Muscle of arm (tissue), 1 donor: ENCODE measurements at regions not wholly inside any gene's neighbourhood (a gene's known extent, or its start where the extent isn't known, plus 50 kb on each side); places are given as distances from the start of the nearest gene placed in this dataset.
"Not testable (repeated sequence)": the region's sequence is repeated elsewhere in the genome, so short reads cannot be mapped to it uniquely, and the experiment has no call there.

Experiments used
- DNase-seq: peaks from one replicate; pipeline ENCODE4 v3.0.0-alpha.2; 2013

- DNase-seq: no peak
Observed at GRCh38 chr2:146598791-146599190, 1246.0 kb upstream of the ACVR2A start.

- DNase-seq: no peak
Observed at GRCh38 chr2:146597291-146597690, 1247.5 kb upstream of the ACVR2A start.

- no peak for DNase-seq
Observed at GRCh38 chr2:146591908-146592307, 1252.9 kb upstream of the ACVR2A start.

GRCh38 chr2:146587291-146587713, 1257.5 kb upstream of the ACVR2A start:
- no peak for DNase-seq

GRCh38 chr2:146584316-146584715, 1260.5 kb upstream of the ACVR2A start:
- no peak for DNase-seq

GRCh38 chr2:146579147-146579930, 1265.5 kb upstream of the ACVR2A start:
- no peak for DNase-seq

GRCh38 chr2:146576339-146577111, 1268.3 kb upstream of the ACVR2A start:
- no peak for DNase-seq

- no peak for DNase-seq
Observed at GRCh38 chr2:146572598-146572997, 1272.2 kb upstream of the ACVR2A start.

GRCh38 chr2:146561996-146562395, 1282.8 kb upstream of the ACVR2A start:
- DNase-seq: no peak

GRCh38 chr2:146547236-146547635, 1297.6 kb upstream of the ACVR2A start:
- no peak for DNase-seq

GRCh38 chr2:146544701-146545100, 1300.1 kb upstream of the ACVR2A start:
- no peak for DNase-seq

- no peak for DNase-seq
Observed at GRCh38 chr2:146541896-146542295, 1302.9 kb upstream of the ACVR2A start.

- DNase-seq: no peak
Observed at GRCh38 chr2:146540271-146540932, 1304.4 kb upstream of the ACVR2A start.

- not testable (repeated sequence) for DNase-seq
Observed at GRCh38 chr2:146539739-146540138, 1305.1 kb upstream of the ACVR2A start.

GRCh38 chr2:146537477-146537876, 1307.4 kb upstream of the ACVR2A start:
- DNase-seq: no peak

- DNase-seq: no peak
Observed at GRCh38 chr2:146532509-146533147, 1312.2 kb upstream of the ACVR2A start.

- no peak for DNase-seq
Observed at GRCh38 chr2:146532009-146532408, 1312.8 kb upstream of the ACVR2A start.

- no peak for DNase-seq
Observed at GRCh38 chr2:146530886-146531285, 1313.9 kb upstream of the ACVR2A start.

- no peak for DNase-seq
Observed at GRCh38 chr2:146527166-146527565, 1317.7 kb upstream of the ACVR2A start.

GRCh38 chr2:146523196-146523595, 1321.6 kb upstream of the ACVR2A start:
- no peak for DNase-seq

- DNase-seq: no peak
Observed at GRCh38 chr2:146506851-146507250, 1338.0 kb upstream of the ACVR2A start.

- DNase-seq: no peak
Observed at GRCh38 chr2:146503366-146503765, 1341.5 kb upstream of the ACVR2A start.
